ENCODE measurements at regions not wholly inside any gene's neighbourhood (a gene's known extent, or its start where the extent isn't known, plus 50 kb on each side); places are given as distances from the start of the nearest gene placed in this dataset.

- DNase-seq: no peak
Observed at GRCh38 chr5:33223563-33224284, 217.0 kb upstream of the TARS1 start.

DNA sequence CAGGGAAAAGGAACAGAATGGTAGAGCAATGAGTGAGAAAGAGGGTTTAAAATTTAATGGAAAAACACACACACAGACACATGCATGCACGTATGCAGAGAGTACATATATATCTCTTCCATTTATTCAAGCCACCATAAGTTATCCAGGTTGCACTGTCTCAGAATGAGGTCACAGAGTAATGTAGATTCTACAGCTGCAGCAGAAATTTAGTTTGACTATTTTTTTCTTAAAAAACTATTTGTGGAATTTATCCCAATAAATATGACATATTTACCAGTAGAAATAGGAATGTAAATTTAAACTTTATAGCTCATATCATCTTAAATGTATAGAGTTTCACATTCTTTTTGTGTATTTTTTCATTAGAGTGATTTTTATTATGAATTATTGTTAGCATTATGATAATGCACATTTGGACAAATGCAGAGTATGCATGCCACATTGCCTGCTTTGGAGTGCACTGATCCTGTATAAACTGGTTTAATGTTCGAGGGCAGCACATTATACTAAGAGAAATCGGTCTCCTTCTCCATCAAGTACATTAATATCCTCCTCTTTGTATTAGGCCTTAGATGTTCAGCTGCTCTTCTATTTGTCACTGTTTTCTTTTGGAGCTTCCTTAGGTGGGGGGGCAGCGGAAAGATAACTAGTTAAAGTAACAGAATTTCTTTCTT lies 216.3 kb upstream of the TARS1 start:
- no peak for DNase-seq

GRCh38 chr5:33227247-33227646 lies 213.5 kb upstream of the TARS1 start:
- no peak for DNase-seq

GRCh38 chr5:33227746-33228145 lies 213.0 kb upstream of the TARS1 start:
- no peak for DNase-seq

DNA sequence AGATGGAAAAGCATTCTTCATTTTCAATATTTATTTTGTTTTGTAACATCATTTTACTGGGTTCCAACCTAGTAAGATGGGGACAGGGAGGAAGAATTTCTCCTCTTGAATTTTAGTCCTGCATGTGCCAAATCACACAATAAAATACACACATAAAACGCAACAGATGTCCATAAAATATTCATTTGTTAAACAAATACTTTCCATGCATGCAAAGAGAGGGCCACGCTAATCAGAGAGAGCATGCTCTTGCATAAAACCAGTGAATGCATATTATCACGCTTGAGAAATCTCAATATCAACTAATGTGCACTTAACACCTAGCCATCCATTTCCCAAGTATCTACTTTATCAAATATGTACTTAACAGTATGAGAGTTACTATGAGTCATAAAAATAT lies 212.6 kb upstream of the TARS1 start:
- no peak for DNase-seq

- no peak for DNase-seq
Observed at GRCh38 chr5:33229216-33229615, 211.5 kb upstream of the TARS1 start.

GRCh38 chr5:33230467-33231078 lies 210.2 kb upstream of the TARS1 start:
- DNase-seq: no peak

GRCh38 chr5:33231214-33231710 lies 209.5 kb upstream of the TARS1 start:
- DNase-seq: no peak

DNA sequence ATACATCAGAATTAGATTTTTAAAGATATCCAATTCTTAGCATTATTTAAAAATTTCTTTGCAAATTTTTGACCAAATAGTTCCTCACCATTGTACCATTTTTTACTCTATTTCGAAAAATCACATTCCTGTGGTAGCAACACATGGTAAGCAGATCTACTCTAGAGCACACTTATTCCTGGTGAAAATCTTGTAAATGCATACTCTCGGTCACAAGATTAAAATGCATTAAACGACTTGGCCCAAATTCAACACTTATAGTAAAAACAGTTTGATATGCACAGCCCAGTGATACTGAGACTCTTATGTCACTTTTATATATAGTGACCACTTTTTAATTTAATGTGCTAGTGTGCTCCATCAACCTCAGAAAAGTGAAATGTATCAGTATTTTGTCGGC lies 208.8 kb upstream of the TARS1 start:
- DNase-seq: no peak

DNA sequence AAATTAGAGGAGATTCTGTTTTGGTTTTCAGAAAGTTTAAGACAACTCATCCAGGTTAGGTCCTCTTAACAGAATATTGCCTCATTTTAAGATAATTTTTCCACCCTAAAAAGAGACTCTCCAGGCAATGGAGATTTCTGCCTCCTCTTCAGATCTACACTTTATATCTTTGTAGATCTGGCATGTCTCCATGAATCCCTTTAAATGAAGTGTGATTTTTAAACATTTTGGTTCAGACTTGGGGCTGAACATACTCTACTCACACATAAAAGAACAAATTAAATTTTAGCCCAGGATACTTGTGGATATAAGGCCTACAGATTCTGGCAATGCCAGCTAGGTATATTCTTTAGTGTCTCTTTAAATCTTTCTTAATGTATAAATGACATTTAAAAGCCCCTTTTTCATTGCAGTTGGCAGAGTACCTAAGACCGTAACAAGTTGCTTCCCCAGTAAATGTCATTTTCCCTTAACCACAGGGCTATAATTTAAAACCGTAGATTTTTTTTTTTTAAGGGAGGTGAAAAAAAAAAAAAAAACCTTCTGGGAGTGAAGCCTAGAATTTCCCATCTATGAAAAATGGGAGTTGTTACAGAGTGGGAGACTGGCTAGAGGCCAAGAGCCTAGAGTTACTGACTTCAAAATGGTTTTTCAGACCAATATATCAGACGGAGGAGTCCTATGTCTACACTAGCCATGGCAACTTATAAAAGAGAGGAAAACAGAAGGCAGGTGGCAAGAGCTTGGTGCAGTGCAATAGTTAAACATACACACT lies 207.8 kb upstream of the TARS1 start:
- DNase-seq: no peak

GRCh38 chr5:33235304-33235703 lies 205.5 kb upstream of the TARS1 start:
- no peak for DNase-seq

DNA sequence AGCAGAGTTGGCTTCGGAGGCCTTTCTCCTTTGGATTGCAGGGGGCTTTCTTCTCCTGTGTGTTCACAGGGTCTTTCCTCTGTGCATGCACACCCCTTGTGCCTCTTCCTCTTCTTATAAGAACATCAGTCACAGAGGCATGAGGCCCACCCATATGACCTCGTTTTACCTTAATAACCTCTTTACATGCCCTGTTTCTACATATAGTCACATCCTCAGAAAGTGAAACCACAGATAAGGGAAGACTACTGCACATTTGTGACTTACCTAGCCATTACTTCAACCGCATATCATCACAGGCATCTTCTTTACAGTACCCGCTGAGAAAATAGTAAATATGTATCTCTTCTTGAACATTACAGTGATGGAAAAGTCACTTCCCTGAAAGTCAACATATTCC lies 204.9 kb upstream of the TARS1 start:
- DNase-seq: no peak

GRCh38 chr5:33237471-33237870 lies 203.3 kb upstream of the TARS1 start:
- no peak for DNase-seq

- peak; percentile 66 for DNase-seq
Observed at GRCh38 chr5:33238826-33239695, 201.7 kb upstream of the TARS1 start.

DNA sequence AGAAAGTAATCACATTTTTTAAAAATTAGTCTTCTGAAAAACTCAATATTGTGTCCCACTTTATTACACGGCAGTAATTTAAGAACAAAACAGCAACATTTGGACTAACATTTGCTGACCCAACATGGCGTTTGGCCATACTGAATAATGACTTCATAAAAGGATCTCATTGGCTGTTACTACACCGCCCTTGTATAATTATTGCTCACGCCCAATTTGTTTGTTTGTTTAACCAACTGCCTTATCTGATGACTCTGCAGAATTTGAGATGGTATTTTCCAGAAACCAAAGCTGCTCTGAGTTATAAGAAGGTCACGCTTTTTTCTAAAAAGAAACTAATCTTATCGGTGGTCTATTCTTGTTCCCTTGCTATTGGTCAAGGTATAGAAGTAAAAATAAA lies 200.2 kb upstream of the TARS1 start:
- DNase-seq: no peak

- DNase-seq: peak; percentile 73
Observed at GRCh38 chr5:33241802-33242201, 199.0 kb upstream of the TARS1 start.

GRCh38 chr5:33242277-33242676 lies 198.5 kb upstream of the TARS1 start:
- DNase-seq: no peak

- DNase-seq: no peak
Observed at GRCh38 chr5:33244441-33245150, 196.2 kb upstream of the TARS1 start.

DNA sequence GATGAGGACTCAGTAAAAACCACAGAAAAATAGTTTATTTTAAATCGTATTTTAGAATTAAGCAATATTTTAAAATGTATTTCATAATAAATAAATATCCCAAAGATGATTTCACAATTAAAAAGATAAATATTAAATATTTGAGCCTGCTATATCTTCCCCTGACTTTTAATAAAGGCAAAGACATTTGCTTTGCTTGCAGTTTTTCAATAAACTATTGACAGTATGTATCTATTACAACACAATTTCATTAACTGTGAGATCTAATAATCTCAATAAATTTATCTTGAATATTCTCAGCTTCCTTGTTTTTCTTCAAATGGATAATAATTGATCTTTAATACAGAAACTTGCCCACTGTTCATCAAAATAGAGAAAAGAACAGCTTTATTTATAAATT lies 186.2 kb upstream of the TARS1 start:
- DNase-seq: no peak

- DNase-seq: no peak
Observed at GRCh38 chr5:33257807-33258429, 182.8 kb upstream of the TARS1 start.

DNA sequence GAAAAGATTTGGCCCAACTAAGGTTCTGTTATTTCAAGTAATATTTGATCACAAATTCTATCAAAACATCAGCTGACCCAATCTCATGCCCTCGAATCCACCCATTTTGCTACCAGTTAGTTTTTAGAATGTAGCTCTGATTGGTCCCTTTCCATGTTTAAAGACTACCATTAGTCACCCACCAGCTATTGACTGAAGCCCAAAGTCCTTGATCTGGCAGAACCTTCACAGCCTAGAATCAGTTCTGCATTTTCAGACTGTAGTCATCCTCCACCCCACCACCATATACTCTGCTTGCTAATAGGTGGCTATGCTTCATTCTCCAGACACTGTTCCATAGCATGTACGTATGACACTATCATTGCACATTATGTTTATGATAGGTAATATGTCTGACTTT lies 182.2 kb upstream of the TARS1 start:
- no peak for DNase-seq

All from hematopoietic multipotent progenitor cell treated with erythropoietin and hydrocortisone succinate and interleukin-3 and kit ligand, for 8 days (in vitro differentiated cells).